ENCODE measurements at regions not wholly inside any gene's neighbourhood (a gene's known extent, or its start where the extent isn't known, plus 50 kb on each side); places are given as distances from the start of the nearest gene placed in this dataset.

GRCh38 chr2:155382776-155383175 is 684.3 kb downstream of the KCNJ3 start:
- 64 to 66% methylated on average over 3 of the region's 3 CpGs for WGBS, 2 donors
- Histone ChIP-seq H3K9me3 (no peaks in the 10 kb centered on the region), H3K27me3 (no peaks in the 10 kb centered on the region), H3K36me3 (no peaks in the 10 kb centered on the region), H3K4me3 (no peak overlapping the region), H3K27ac (no peak overlapping the region), H3K4me1 (no peaks in the 10 kb centered on the region)
- ATAC-seq (ENCODE audit: low FRiP score in 2 of 2) (no peak), DNase-seq (no peak)
- TF ChIP-seq POLR2A (IDR thresholded peaks at IDR 0.05) (no peak), CTCF (IDR thresholded peaks at IDR 0.05) (no peak), POLR2AphosphoS5 (IDR thresholded peaks at IDR 0.05) (no peak), EP300 (IDR thresholded peaks at IDR 0.05) (no peak)

- Histone ChIP-seq H3K27ac (no peak overlapping the region), H3K27me3 (no peaks in the 10 kb centered on the region), H3K36me3 (no peaks in the 10 kb centered on the region), H3K9me3 (no peaks in the 10 kb centered on the region), H3K4me1 (no peaks in the 10 kb centered on the region), H3K4me3 (no peak overlapping the region)
- DNase-seq (no peak), ATAC-seq (ENCODE audit: low FRiP score in 2 of 2) (no peak)
- TF ChIP-seq POLR2AphosphoS5 (IDR thresholded peaks at IDR 0.05) (no peak), EP300 (IDR thresholded peaks at IDR 0.05) (no peak), POLR2A (IDR thresholded peaks at IDR 0.05) (no peak), CTCF (IDR thresholded peaks at IDR 0.05) (no peak)
- WGBS, 2 donors = 26 to 33% methylated on average over 1 of the region's 1 CpG
Observed at GRCh38 chr2:155381436-155381835, 682.9 kb downstream of the KCNJ3 start.

- TF ChIP-seq CTCF (IDR thresholded peaks at IDR 0.05) (no peak), POLR2A (IDR thresholded peaks at IDR 0.05) (no peak), POLR2AphosphoS5 (IDR thresholded peaks at IDR 0.05) (no peak), EP300 (IDR thresholded peaks at IDR 0.05) (no peak)
- ATAC-seq (ENCODE audit: low FRiP score in 2 of 2) (no peak), DNase-seq (no peak)
- Histone ChIP-seq H3K27ac (no peak overlapping the region), H3K36me3 (no peaks in the 10 kb centered on the region), H3K9me3 (no peaks in the 10 kb centered on the region), H3K27me3 (no peaks in the 10 kb centered on the region), H3K4me1 (no peaks in the 10 kb centered on the region), H3K4me3 (no peak overlapping the region)
- WGBS, 2 donors = 41 to 48% methylated on average over 2 of the region's 2 CpGs
Observed at GRCh38 chr2:155379494-155379893, 681.0 kb downstream of the KCNJ3 start.

- Histone ChIP-seq H3K27me3 (no peaks in the 10 kb centered on the region), H3K4me3 (no peak overlapping the region), H3K4me1 (no peaks in the 10 kb centered on the region), H3K36me3 (no peaks in the 10 kb centered on the region), H3K27ac (no peak overlapping the region), H3K9me3 (no peaks in the 10 kb centered on the region)
- 50 to 75% methylated on average over 1 of the region's 1 CpG for WGBS, 2 donors
- ATAC-seq (ENCODE audit: low FRiP score in 2 of 2) (no peak), DNase-seq (no peak)
- no peak for TF ChIP-seq POLR2AphosphoS5 (IDR thresholded peaks at IDR 0.05)
- TF ChIP-seq POLR2A (IDR thresholded peaks at IDR 0.05) = no peak
- TF ChIP-seq CTCF (IDR thresholded peaks at IDR 0.05) = no peak
- no peak for TF ChIP-seq EP300 (IDR thresholded peaks at IDR 0.05)
Observed at GRCh38 chr2:155377931-155378444, 679.5 kb downstream of the KCNJ3 start.

GRCh38 chr2:155377266-155377680 is 678.8 kb downstream of the KCNJ3 start:
- 66 to 68% methylated on average over 5 of the region's 5 CpGs for WGBS, 2 donors
- DNase-seq = no peak
- no peaks in the 10 kb centered on the region for H3K9me3 ChIP-seq
- no peaks in the 10 kb centered on the region for H3K36me3 ChIP-seq
- no peak overlapping the region for H3K4me3 ChIP-seq
- no peak overlapping the region for H3K27ac ChIP-seq
- ATAC-seq (ENCODE audit: low FRiP score in 2 of 2) = no peak
- no peak for TF ChIP-seq POLR2AphosphoS5 (IDR thresholded peaks at IDR 0.05)
- no peak for TF ChIP-seq POLR2A (IDR thresholded peaks at IDR 0.05)
- TF ChIP-seq CTCF (IDR thresholded peaks at IDR 0.05) = peak in 5 of 6 experiments; percentile 12 to 35 (median 18)
- no peak for TF ChIP-seq EP300 (IDR thresholded peaks at IDR 0.05)
- no peaks in the 10 kb centered on the region for H3K27me3 ChIP-seq
- no peaks in the 10 kb centered on the region for H3K4me1 ChIP-seq
